ENCODE measurements at regions not wholly inside any gene's neighbourhood (a gene's known extent, or its start where the extent isn't known, plus 50 kb on each side); places are given as distances from the start of the nearest gene placed in this dataset.

DNA sequence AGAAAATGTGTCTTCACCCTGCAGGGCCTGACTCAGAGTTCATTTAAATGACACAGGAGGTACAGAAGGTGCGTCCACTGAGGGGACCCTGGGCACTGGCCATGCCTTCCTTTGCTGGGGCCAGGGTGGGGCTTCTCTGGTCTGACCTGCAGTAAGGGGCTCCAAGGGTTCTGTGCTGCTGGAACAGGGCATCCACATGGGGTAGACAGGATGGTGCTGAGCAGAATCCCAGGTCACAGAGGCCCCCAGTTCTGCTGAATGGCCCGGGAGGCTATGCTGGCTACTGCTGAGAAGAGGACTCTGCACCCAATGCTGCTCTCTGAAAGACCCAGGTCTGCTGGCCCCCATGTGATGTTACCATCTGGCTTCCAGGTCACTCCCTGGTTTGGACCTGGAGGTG is 150.4 kb upstream of the GGTLC1 start:
- intact Hi-C loops (cut with micrococcal nuclease): no loop called here
- no peak for DNase-seq (ENCODE audit: extremely low read depth in 1 of 4, low spot score in 3 of 4)
- no TSS peak for BruUV-seq (replicated peaks)
- H3K9me3 ChIP-seq (replicated peaks; ENCODE audit: control insufficient read depth, insufficient read depth, low read depth, low read length): no peaks in the 10 kb centered on the region
- H3K4me2 ChIP-seq (ENCODE audit: insufficient read depth, low read length): no peak overlapping the region
- no peak overlapping the region for H2AFZ ChIP-seq (ENCODE audit: low read depth, low read length)
- no peak overlapping the region for H3K9ac ChIP-seq (ENCODE audit: insufficient read depth in 1 of 2, low read depth in 2 of 2, low read length in 2 of 2)
- H3K4me1 ChIP-seq (replicated peaks in 1 of 2; ENCODE audit: control insufficient read depth in 2 of 2, insufficient read depth in 2 of 2, low read length in 2 of 2): no peaks in the 10 kb centered on the region
- ChIA-PET POLR2A (interaction anchor here (0.6 kb wide), 1 partner anchor 76 kb away, joined by 3 read pairs; no protein-coding TSS in a partner anchor), CTCF (ENCODE audit: low intra/inter-chr PET ratio) (no interaction called here)
- H4K20me1 ChIP-seq (replicated peaks; ENCODE audit: control insufficient read depth, insufficient read depth, low read length): no peaks in the 10 kb centered on the region
- H3K79me2 ChIP-seq (ENCODE audit: control insufficient read depth, insufficient read depth, low read length): no peaks in the 10 kb centered on the region
- H3K27ac ChIP-seq (ENCODE audit: extremely low read depth, low read depth, low read length): no peak overlapping the region
- no peak overlapping the region for H3K4me3 ChIP-seq
- 0 out of 5 replicates have a peak, but pooled peaks cover 0 to 2% of the 10 kb centered on the region in 2 experiments for H3K27me3 ChIP-seq (ENCODE audit: control insufficient read depth in 2 of 2, insufficient read depth in 2 of 2, low read length in 2 of 2)
- TF ChIP-seq IRF2 (CRISPR knock-in tag; IDR thresholded peaks at IDR 0.05) (no peak), POLR2AphosphoS5 (IDR thresholded peaks at IDR 0.05; ENCODE audit: control insufficient read depth, insufficient read depth, low read depth, low read length) (no peak), ZZZ3 (IDR thresholded peaks at IDR 0.05) (no peak), FOXP1 (CRISPR knock-in tag; IDR thresholded peaks at IDR 0.05) (no peak), ILK (tag; IDR thresholded peaks at IDR 0.05; ENCODE audit: borderline replicate concordance, low read depth) (no peak), PHB2 (IDR thresholded peaks at IDR 0.05; ENCODE audit: low read depth) (no peak), TRIM24 (IDR thresholded peaks at IDR 0.05) (no peak), NRF1 (conservative IDR thresholded peaks at IDR 0.05 in 1 of 2, IDR thresholded peaks at IDR 0.05 in 1 of 2) (no peak), ARHGAP35 (IDR thresholded peaks at IDR 0.05; ENCODE audit: partially characterized antibody) (no peak), KLF1 (tag; IDR thresholded peaks at IDR 0.05) (no peak), ZNF174 (CRISPR knock-in tag; IDR thresholded peaks at IDR 0.05) (no peak)
- TF ChIP-seq, protein P1, sequence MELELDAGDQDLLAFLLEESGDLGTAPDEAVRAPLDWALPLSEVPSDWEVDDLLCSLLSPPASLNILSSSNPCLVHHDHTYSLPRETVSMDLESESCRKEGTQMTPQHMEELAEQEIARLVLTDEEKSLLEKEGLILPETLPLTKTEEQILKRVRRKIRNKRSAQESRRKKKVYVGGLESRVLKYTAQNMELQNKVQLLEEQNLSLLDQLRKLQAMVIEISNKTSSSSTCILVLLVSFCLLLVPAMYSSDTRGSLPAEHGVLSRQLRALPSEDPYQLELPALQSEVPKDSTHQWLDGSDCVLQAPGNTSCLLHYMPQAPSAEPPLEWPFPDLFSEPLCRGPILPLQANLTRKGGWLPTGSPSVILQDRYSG (tag; conservative IDR thresholded peaks at IDR 0.05; ENCODE audit: low read depth): no peak
- TF ChIP-seq, protein P2, sequence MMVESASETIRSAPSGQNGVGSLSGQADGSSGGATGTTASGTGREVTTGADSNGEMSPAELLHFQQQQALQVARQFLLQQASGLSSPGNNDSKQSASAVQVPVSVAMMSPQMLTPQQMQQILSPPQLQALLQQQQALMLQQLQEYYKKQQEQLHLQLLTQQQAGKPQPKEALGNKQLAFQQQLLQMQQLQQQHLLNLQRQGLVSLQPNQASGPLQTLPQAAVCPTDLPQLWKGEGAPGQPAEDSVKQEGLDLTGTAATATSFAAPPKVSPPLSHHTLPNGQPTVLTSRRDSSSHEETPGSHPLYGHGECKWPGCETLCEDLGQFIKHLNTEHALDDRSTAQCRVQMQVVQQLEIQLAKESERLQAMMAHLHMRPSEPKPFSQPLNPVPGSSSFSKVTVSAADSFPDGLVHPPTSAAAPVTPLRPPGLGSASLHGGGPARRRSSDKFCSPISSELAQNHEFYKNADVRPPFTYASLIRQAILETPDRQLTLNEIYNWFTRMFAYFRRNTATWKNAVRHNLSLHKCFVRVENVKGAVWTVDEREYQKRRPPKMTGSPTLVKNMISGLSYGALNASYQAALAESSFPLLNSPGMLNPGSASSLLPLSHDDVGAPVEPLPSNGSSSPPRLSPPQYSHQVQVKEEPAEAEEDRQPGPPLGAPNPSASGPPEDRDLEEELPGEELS (CRISPR knock-in tag; IDR thresholded peaks at IDR 0.05; ENCODE audit: borderline replicate concordance): no peak
- TF ChIP-seq, protein P3, sequence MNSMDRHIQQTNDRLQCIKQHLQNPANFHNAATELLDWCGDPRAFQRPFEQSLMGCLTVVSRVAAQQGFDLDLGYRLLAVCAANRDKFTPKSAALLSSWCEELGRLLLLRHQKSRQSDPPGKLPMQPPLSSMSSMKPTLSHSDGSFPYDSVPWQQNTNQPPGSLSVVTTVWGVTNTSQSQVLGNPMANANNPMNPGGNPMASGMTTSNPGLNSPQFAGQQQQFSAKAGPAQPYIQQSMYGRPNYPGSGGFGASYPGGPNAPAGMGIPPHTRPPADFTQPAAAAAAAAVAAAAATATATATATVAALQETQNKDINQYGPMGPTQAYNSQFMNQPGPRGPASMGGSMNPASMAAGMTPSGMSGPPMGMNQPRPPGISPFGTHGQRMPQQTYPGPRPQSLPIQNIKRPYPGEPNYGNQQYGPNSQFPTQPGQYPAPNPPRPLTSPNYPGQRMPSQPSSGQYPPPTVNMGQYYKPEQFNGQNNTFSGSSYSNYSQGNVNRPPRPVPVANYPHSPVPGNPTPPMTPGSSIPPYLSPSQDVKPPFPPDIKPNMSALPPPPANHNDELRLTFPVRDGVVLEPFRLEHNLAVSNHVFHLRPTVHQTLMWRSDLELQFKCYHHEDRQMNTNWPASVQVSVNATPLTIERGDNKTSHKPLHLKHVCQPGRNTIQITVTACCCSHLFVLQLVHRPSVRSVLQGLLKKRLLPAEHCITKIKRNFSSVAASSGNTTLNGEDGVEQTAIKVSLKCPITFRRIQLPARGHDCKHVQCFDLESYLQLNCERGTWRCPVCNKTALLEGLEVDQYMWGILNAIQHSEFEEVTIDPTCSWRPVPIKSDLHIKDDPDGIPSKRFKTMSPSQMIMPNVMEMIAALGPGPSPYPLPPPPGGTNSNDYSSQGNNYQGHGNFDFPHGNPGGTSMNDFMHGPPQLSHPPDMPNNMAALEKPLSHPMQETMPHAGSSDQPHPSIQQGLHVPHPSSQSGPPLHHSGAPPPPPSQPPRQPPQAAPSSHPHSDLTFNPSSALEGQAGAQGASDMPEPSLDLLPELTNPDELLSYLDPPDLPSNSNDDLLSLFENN (IDR thresholded peaks at IDR 0.05; ENCODE audit: low read depth in 2 of 2, low read length in 2 of 2): no peak
- TF ChIP-seq, protein P4, sequence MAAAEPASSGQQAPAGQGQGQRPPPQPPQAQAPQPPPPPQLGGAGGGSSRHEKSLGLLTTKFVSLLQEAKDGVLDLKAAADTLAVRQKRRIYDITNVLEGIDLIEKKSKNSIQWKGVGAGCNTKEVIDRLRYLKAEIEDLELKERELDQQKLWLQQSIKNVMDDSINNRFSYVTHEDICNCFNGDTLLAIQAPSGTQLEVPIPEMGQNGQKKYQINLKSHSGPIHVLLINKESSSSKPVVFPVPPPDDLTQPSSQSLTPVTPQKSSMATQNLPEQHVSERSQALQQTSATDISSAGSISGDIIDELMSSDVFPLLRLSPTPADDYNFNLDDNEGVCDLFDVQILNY (CRISPR knock-in tag; IDR thresholded peaks at IDR 0.05): no peak
- H3K36me3 ChIP-seq (ENCODE audit: control insufficient read depth, insufficient read depth, low read length): no peaks in the 10 kb centered on the region
- 0% methylated on average over 1 of the region's 2 CpGs for WGBS (ENCODE audit: insufficient coverage, low coverage, missing lambda C conversion rate)
- ATAC-seq: no peak
- in situ Hi-C loops (cut with MboI): no loop called here
- FAIRE-seq: no peak
- H3K9me1 ChIP-seq (ENCODE audit: control insufficient read depth, insufficient read depth, low read length): no peaks in the 10 kb centered on the region

All from K562 (cell line).